ENCODE measurements at regions not wholly inside any gene's neighbourhood (a gene's known extent, or its start where the extent isn't known, plus 50 kb on each side); places are given as distances from the start of the nearest gene placed in this dataset.

DNA sequence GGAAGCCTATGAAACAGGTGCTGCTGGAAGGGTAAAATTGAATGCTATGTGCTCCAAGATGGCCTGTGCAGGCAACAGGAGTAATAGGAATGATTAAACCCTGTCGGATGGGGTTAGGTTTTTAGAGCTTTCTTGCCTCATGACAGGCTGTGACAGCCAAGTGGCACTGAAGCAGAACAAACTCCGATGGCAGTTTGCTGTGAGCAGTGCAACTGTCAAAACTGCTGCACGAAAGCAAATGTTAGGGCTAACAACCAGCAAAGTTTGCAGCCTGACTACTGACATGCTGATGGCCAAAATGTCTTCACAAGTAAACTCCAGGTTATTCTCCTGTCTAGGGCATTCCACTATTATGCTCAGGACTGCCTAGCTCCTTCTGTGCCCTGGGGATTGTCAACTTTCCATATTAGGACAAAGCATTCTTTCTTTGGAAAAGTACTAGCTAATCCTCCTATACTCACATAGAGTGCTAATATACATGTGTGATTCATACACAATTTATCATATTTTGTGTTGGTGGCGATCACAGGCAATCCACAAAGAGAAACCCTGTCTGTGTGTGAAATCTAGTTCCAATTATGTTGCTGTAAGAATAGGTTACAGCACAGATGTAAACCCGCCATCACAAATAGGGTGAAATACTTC lies 486.6 kb upstream of the TENM3 start:
- H3K27me3 ChIP-seq (ENCODE audit: control insufficient read depth, insufficient read depth, low read length): no peaks in the 10 kb centered on the region
- WGBS (ENCODE audit: insufficient coverage, low lambda C conversion rate): no CpG with 5 or more reads among the region's 5 CpGs
- no peak overlapping the region for H3K4me3 ChIP-seq (ENCODE audit: low read length)
- H3K36me3 ChIP-seq (ENCODE audit: control insufficient read depth, insufficient read depth, low read length): no peaks in the 10 kb centered on the region
- no peaks in the 10 kb centered on the region for H3K4me1 ChIP-seq (ENCODE audit: control insufficient read depth, insufficient read depth, low read length)
- DNase-seq: no peak
- H3K9me3 ChIP-seq (ENCODE audit: control insufficient read depth, low read depth, low read length): no peaks in the 10 kb centered on the region
- no peak overlapping the region for H3K27ac ChIP-seq (ENCODE audit: low read length)

DNA sequence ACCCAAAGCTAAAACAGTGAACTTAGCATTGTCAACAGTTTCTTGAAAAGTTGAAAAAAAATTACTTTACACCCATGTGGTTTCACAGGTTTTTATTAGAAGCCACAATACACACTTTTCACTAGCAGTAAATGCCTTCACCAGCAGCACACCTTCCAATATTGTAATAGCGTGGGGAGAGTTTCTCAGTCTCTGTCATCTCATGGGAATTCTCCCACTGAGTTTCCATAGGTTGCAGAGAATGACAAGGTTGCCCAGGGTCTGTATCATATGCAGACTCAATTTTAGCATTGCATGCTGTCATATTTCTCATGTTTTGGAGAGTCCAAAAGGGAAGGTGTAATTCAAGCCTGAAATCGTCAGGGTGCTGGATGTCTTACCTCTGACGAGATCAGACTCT lies 486.1 kb upstream of the TENM3 start:
- DNase-seq: no peak
- no peaks in the 10 kb centered on the region for H3K4me1 ChIP-seq (ENCODE audit: control insufficient read depth, insufficient read depth, low read length)

GRCh38 chr4:181757910-181758660 lies 485.1 kb upstream of the TENM3 start:
- no peaks in the 10 kb centered on the region for H3K4me1 ChIP-seq (ENCODE audit: control insufficient read depth, insufficient read depth, low read length)
- 90% methylated on average over 2 of the region's 8 CpGs for WGBS (ENCODE audit: insufficient coverage, low lambda C conversion rate)
- DNase-seq: no peak
- no peak overlapping the region for H3K4me3 ChIP-seq (ENCODE audit: low read length)
- H3K27me3 ChIP-seq (ENCODE audit: control insufficient read depth, insufficient read depth, low read length): no peaks in the 10 kb centered on the region
- no peaks in the 10 kb centered on the region for H3K36me3 ChIP-seq (ENCODE audit: control insufficient read depth, insufficient read depth, low read length)
- H3K27ac ChIP-seq (ENCODE audit: low read length): no peak overlapping the region
- no peaks in the 10 kb centered on the region for H3K9me3 ChIP-seq (ENCODE audit: control insufficient read depth, low read depth, low read length)

More for the DNA sequence above, 486.1 kb upstream of the TENM3 start:
- no peak overlapping the region for H3K27ac ChIP-seq (ENCODE audit: low read length)
- no peak overlapping the region for H3K4me3 ChIP-seq (ENCODE audit: low read length)
- no peaks in the 10 kb centered on the region for H3K9me3 ChIP-seq (ENCODE audit: control insufficient read depth, low read depth, low read length)
- no CpG with 5 or more reads among the region's 3 CpGs for WGBS (ENCODE audit: insufficient coverage, low lambda C conversion rate)
- H3K36me3 ChIP-seq (ENCODE audit: control insufficient read depth, insufficient read depth, low read length): no peaks in the 10 kb centered on the region
- no peaks in the 10 kb centered on the region for H3K27me3 ChIP-seq (ENCODE audit: control insufficient read depth, insufficient read depth, low read length)

- H3K4me1 ChIP-seq (ENCODE audit: control insufficient read depth, insufficient read depth, low read length): no peaks in the 10 kb centered on the region
- no peak overlapping the region for H3K4me3 ChIP-seq (ENCODE audit: low read length)
- no peaks in the 10 kb centered on the region for H3K27me3 ChIP-seq (ENCODE audit: control insufficient read depth, insufficient read depth, low read length)
These were observed 482.6 kb upstream of the TENM3 start for GRCh38 chr4:181760560-181760959.

GRCh38 chr4:181761156-181761555 lies 482.0 kb upstream of the TENM3 start:
- H3K36me3 ChIP-seq (ENCODE audit: control insufficient read depth, insufficient read depth, low read length): no peaks in the 10 kb centered on the region
- no peak overlapping the region for H3K27ac ChIP-seq (ENCODE audit: low read length)
- 80% methylated on average over 1 of the region's 7 CpGs for WGBS (ENCODE audit: insufficient coverage, low lambda C conversion rate)

More at GRCh38 chr4:181760560-181760959, 482.6 kb upstream of the TENM3 start:
- no peak for DNase-seq
- Histone ChIP-seq H3K27ac (ENCODE audit: low read length) (no peak overlapping the region), H3K9me3 (ENCODE audit: control insufficient read depth, low read depth, low read length) (no peaks in the 10 kb centered on the region), H3K36me3 (ENCODE audit: control insufficient read depth, insufficient read depth, low read length) (no peaks in the 10 kb centered on the region)

GRCh38 chr4:181766061-181766548 lies 477.1 kb upstream of the TENM3 start:
- Histone ChIP-seq H3K4me3 (ENCODE audit: low read length) (no peak overlapping the region), H3K36me3 (ENCODE audit: control insufficient read depth, insufficient read depth, low read length) (no peaks in the 10 kb centered on the region), H3K9me3 (ENCODE audit: control insufficient read depth, low read depth, low read length) (no peaks in the 10 kb centered on the region), H3K4me1 (ENCODE audit: control insufficient read depth, insufficient read depth, low read length) (no peaks in the 10 kb centered on the region), H3K27me3 (ENCODE audit: control insufficient read depth, insufficient read depth, low read length) (no peaks in the 10 kb centered on the region), H3K27ac (ENCODE audit: low read length) (no peak overlapping the region)
- 100% methylated on average over 1 of the region's 9 CpGs for WGBS (ENCODE audit: insufficient coverage, low lambda C conversion rate)
- peak in 1 of 2 donors; percentile 4 for DNase-seq

More at GRCh38 chr4:181761156-181761555, 482.0 kb upstream of the TENM3 start:
- Histone ChIP-seq H3K27me3 (ENCODE audit: control insufficient read depth, insufficient read depth, low read length) (no peaks in the 10 kb centered on the region), H3K4me1 (ENCODE audit: control insufficient read depth, insufficient read depth, low read length) (no peaks in the 10 kb centered on the region), H3K9me3 (ENCODE audit: control insufficient read depth, low read depth, low read length) (no peaks in the 10 kb centered on the region), H3K4me3 (ENCODE audit: low read length) (no peak overlapping the region)
- no peak for DNase-seq

- H3K27ac ChIP-seq (ENCODE audit: low read length): no peak overlapping the region
- no CpG with 5 or more reads among the region's 1 CpG for WGBS (ENCODE audit: insufficient coverage, low lambda C conversion rate)
- H3K4me1 ChIP-seq (ENCODE audit: control insufficient read depth, insufficient read depth, low read length): no peaks in the 10 kb centered on the region
- H3K36me3 ChIP-seq (ENCODE audit: control insufficient read depth, insufficient read depth, low read length): no peaks in the 10 kb centered on the region
- no peak for DNase-seq
- H3K9me3 ChIP-seq (ENCODE audit: control insufficient read depth, low read depth, low read length): no peaks in the 10 kb centered on the region
- no peaks in the 10 kb centered on the region for H3K27me3 ChIP-seq (ENCODE audit: control insufficient read depth, insufficient read depth, low read length)
- no peak overlapping the region for H3K4me3 ChIP-seq (ENCODE audit: low read length)
These were observed 472.2 kb upstream of the TENM3 start for GRCh38 chr4:181770971-181771370.

- no peak overlapping the region for H3K27ac ChIP-seq (ENCODE audit: low read length)
- H3K4me1 ChIP-seq (ENCODE audit: control insufficient read depth, insufficient read depth, low read length): no peaks in the 10 kb centered on the region
- no peaks in the 10 kb centered on the region for H3K9me3 ChIP-seq (ENCODE audit: control insufficient read depth, low read depth, low read length)
- no CpG with 5 or more reads among the region's 4 CpGs for WGBS (ENCODE audit: insufficient coverage, low lambda C conversion rate)
- H3K4me3 ChIP-seq (ENCODE audit: low read length): no peak overlapping the region
- H3K36me3 ChIP-seq (ENCODE audit: control insufficient read depth, insufficient read depth, low read length): no peaks in the 10 kb centered on the region
- DNase-seq: no peak
- H3K27me3 ChIP-seq (ENCODE audit: control insufficient read depth, insufficient read depth, low read length): no peaks in the 10 kb centered on the region
These were observed 467.9 kb upstream of the TENM3 start for GRCh38 chr4:181775298-181775697.

GRCh38 chr4:181776264-181777054 lies 466.7 kb upstream of the TENM3 start:
- DNase-seq: no peak
- H3K27me3 ChIP-seq (ENCODE audit: control insufficient read depth, insufficient read depth, low read length): no peaks in the 10 kb centered on the region
- no peaks in the 10 kb centered on the region for H3K4me1 ChIP-seq (ENCODE audit: control insufficient read depth, insufficient read depth, low read length)
- 100% methylated on average over 3 of the region's 5 CpGs for WGBS (ENCODE audit: insufficient coverage, low lambda C conversion rate)
- no peak overlapping the region for H3K4me3 ChIP-seq (ENCODE audit: low read length)
- no peak overlapping the region for H3K27ac ChIP-seq (ENCODE audit: low read length)
- H3K36me3 ChIP-seq (ENCODE audit: control insufficient read depth, insufficient read depth, low read length): no peaks in the 10 kb centered on the region
- H3K9me3 ChIP-seq (ENCODE audit: control insufficient read depth, low read depth, low read length): no peaks in the 10 kb centered on the region

DNA sequence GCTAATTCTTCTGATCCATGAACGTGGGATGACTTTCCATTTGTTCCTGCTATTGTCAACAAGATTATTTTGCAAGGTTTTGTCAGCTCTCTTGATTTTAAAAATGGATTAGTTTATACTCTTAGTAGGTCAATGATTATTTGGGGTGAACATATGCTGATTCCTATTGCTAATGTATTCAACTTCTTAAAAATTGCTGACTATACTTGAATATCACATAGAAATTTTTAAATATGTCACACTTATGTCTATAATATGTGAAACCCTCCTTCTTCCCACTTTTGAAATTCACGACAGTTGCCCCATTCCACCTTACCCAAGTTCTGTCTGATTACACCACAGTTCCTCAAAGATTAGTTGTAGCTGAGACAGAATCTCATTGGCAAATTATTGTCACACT lies 465.7 kb upstream of the TENM3 start:
- H3K9me3 ChIP-seq (ENCODE audit: control insufficient read depth, low read depth, low read length): no peaks in the 10 kb centered on the region
- no peak overlapping the region for H3K4me3 ChIP-seq (ENCODE audit: low read length)
- H3K36me3 ChIP-seq (ENCODE audit: control insufficient read depth, insufficient read depth, low read length): no peaks in the 10 kb centered on the region
- no peak for DNase-seq
- H3K27ac ChIP-seq (ENCODE audit: low read length): no peak overlapping the region
- no peaks in the 10 kb centered on the region for H3K27me3 ChIP-seq (ENCODE audit: control insufficient read depth, insufficient read depth, low read length)
- 80% methylated on average over 1 of the region's 2 CpGs for WGBS (ENCODE audit: insufficient coverage, low lambda C conversion rate)
- no peaks in the 10 kb centered on the region for H3K4me1 ChIP-seq (ENCODE audit: control insufficient read depth, insufficient read depth, low read length)
